ENCODE measurements at regions not wholly inside any gene's neighbourhood (a gene's known extent, or its start where the extent isn't known, plus 50 kb on each side); places are given as distances from the start of the nearest gene placed in this dataset.
A peak's percentile ranks its signal among the peaks of the same experiment; 100 is the strongest.
"Not testable (repeated sequence)": the region's sequence is repeated elsewhere in the genome, so short reads cannot be mapped to it uniquely, and the experiment has no call there.

DNA sequence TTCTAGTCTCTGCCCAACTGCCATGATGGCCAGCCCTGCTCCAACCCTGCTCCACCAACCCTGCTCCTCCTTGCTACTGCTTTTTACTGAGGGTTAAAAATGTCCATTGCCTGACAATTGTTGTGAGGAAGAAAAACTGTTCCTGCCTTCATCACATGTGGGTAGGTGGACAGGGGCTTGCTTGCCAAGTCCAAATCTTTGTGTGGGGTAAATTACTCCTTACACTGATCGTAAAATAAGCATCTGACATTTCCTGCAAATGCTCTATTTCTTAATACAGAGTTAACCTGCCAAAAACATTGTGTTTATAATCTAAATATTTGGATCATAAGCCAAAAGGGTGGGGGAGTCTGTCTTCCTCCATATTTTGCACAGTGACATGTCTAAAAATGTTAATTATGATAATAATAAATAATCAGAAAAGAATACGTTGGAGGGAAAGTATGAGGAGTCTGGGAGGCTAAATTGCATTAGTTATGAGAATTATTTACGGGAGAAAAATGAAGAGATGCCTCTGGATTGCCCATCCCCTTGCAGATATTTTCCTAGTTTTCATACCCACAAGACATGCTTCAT, 242.5 kb upstream of the TBL1XR1 start:
- no peak for DNase-seq

- DNase-seq: peak; percentile 86
Measured at GRCh38 chr3:177440456-177441104, 243.3 kb upstream of the TBL1XR1 start.

DNA sequence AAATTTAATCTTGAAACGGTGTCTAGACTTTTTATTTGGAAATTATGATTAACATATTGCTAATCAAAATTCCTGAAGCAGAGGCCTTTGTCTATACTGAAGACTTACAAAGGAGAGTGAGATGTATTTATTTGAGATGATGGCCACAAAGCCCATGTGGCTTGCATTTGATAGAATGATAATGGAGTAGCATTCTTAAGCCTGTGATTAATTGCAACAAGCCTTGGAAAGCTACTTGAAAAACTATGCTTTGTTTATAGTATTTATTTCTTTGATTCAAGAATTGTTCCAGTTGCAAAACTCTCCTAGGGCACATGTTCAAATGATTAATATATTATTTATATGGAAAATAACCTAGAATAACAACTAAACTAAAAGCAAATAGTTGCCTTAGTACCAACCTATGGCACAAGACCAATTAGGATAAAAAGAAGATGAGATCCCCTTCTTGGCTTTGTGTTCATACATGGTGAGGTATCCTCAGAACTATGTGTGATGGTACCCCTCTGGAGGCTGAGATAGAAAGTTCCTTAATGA, 244.1 kb upstream of the TBL1XR1 start:
- no peak for DNase-seq

GRCh38 chr3:177441813-177442646, 244.7 kb upstream of the TBL1XR1 start:
- DNase-seq: no peak

GRCh38 chr3:177443469-177443868, 246.2 kb upstream of the TBL1XR1 start:
- DNase-seq: no peak

- no peak for DNase-seq
Measured at GRCh38 chr3:177444696-177445095, 247.4 kb upstream of the TBL1XR1 start.

- DNase-seq: no peak
Measured at GRCh38 chr3:177445549-177445948, 248.3 kb upstream of the TBL1XR1 start.

DNA sequence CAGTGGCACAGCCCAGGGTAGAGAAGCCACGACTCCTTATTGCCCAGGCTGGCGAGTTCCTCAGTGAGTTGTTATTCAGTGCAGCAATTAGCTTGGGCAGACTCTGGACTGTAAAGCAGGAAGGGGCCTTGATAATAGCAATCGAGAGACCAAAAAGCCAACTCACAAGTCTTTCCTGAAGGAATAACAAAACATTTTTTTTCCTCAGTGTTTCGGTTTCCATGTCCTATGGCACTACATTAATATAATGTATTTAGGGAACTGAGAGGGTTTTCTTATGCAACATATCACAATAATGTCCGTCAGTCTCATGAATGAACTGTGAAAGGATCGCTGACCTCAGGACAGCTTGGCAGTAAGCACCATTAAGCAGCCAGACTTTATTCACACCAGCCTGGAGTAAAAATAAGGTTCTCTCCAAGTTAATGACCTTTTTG, 248.9 kb upstream of the TBL1XR1 start:
- no peak for DNase-seq

DNA sequence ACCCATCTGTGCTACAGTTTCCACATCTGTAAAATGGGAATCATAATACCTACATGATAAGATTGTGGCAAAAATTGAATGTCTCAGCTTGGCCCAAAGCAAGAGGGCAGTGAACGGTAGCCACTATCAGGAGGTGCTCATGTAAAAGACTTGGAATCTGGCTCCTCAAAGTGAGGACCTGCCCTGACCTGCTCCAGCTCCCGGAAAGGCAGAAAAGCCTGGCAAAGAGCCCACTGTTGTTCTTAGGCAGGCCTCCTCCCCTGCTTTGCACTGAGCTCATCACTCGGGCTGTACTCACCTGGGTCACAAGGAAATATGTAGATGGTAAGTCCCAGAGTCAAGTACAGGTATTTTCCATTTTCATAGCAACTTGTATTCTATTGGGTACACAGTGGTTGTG, 250.7 kb upstream of the TBL1XR1 start:
- no peak for DNase-seq

GRCh38 chr3:177448987-177449359, 251.7 kb upstream of the TBL1XR1 start:
- no peak for DNase-seq

GRCh38 chr3:177449360-177450006, 252.2 kb upstream of the TBL1XR1 start:
- no peak for DNase-seq

- DNase-seq: no peak
Measured at GRCh38 chr3:177451301-177451750, 254.0 kb upstream of the TBL1XR1 start.

GRCh38 chr3:177451864-177452830, 254.9 kb upstream of the TBL1XR1 start:
- no peak for DNase-seq

DNA sequence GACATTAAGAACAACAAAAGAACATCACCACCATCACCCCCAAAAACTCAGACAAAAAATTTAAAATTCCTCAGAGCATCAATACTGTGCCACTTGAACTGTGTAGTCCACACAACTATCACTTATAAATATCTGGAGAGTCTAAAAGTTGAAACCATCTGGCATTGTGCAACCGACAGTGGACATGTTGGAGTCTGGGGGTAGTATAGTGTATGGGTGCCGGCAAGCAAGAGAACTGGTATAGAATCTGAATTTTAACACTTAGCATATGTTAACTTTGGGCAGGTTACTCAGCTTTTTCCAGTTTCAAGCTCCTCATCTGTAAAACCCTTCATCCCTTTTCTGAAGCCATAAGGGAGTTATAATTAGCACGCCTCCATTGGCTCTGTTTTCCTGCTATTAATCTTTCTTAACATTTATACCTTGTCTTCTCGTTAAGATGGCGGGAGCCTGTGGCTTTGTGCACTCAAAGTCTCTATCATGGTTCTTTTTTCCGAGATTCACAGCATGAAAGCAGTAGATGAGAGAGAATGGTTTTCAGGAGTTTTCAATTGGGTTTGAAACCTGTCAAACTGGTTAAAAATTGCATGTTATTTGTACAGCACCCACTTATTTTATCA, 255.7 kb upstream of the TBL1XR1 start:
- DNase-seq: no peak

DNA sequence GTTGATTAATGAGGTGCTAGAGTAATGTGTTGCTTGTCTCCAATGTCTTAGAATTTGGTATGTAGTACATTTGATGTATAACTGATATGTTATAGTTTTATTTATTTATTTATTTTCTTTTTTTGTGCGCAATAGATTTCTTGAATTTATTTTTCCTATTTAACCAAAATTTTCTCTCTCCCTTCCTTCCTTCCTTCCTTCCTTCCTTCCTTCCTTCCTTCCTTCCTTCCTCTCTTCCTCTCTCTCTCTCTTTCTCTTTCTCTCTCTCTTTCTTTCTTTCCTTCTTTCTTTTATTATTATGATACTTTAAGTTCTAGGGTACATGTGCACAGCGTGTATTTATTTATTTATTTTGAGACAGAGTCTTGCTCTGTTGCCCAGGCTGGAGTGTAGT, 256.2 kb upstream of the TBL1XR1 start:
- DNase-seq: no peak

- not testable (repeated sequence) for DNase-seq
Measured at GRCh38 chr3:177457204-177457603, 259.9 kb upstream of the TBL1XR1 start.

DNA sequence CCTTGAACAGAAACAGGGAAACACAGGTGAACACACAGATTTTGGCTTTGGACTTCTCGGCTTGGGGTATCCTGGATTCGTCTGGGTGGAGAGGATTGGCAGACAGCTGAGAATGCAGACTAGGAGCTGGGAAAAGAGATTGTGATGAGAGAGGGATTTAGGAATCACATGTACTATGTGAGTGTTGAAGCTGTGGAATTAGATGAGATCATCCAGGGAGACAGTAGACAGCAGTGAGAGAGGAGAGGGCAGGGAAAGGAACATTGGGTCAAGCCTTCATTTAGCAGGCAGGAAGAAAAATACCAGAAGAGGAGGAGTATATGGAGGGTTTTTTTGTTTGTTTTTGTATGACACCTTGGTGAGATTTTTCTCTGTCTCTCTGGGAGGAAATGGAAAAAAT, 262.1 kb upstream of the TBL1XR1 start:
- no peak for DNase-seq

DNA sequence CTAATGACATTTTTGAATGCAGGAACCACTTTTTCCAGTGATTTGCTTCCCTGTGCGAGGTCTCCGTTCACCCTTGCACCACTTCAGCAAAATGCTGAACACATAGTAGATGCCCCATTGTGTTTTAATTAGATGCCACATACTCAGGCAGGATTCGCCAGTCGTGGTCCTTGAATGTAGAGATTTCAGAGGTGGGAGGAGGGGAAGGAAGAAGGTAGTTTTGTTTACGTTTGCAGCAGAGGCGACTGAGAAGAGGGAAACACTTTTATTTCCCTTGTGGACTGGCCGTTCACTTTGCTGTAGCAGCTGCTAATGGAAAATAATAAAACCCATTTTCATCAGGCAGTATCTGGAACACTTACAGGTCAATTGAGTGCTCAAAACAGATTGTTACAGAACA, 262.8 kb upstream of the TBL1XR1 start:
- DNase-seq: no peak

DNA sequence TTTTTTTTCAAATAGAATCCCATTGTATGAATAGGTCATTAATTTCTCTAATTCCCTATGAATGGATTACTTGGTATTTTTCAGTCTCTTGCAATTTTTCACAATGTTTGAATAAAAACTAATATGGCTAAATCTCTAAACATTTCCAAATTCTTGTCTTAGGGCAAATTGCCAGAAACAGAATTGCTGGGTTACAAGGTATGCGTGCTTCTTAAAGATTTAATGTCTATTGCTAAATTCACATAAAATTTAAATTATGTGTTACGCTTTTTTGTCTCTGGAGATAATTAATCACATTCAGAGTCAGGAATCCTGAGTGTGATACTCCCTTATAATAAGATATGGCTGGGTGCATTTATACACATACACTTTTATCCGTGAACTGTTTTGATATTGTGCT, 264.5 kb upstream of the TBL1XR1 start:
- no peak for DNase-seq

GRCh38 chr3:177463341-177463740, 266.1 kb upstream of the TBL1XR1 start:
- DNase-seq: not testable (repeated sequence)

DNA sequence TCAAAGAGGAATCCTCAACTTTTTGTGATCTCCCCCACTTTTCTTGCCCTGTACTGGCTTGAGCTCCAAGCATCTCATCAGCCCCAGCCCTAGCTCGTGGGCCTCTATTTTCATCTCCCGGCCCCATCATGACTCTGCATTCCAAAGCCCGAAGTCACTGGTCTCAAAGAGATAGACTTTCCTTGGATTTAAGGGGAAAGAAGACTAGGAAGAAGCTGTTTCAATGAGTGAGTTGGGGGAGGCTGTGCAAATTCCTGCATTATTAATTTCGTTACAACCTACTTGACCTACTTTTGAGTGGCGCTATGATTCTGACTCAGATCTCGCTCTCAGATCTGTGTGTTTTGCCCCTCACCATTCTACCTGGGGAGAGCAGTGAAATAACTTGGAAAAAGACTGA, 266.6 kb upstream of the TBL1XR1 start:
- no peak for DNase-seq

Measured in NCI-H1694 (cell line).